Gastroesophageal sphincter (tissue), 4 donors: ENCODE measurements at regions not wholly inside any gene's neighbourhood (a gene's known extent, or its start where the extent isn't known, plus 50 kb on each side); places are given as distances from the start of the nearest gene placed in this dataset.

Experiments
- ATAC-seq: fragments of 150-250 bp; one replicate; pipeline ENCODE4 v1.9.1; 2016; ENCODE audit warnings: mild to moderate bottlenecking, moderate library complexity
- H3K27ac ChIP-seq, 4 donors: fragments of 200-600 bp; sonication (generic) in 3 of 4; 1 replicate in 3 of 4; 2 replicates in 1 of 4; pipeline ENCODE4 v1.5.1; 2016 to 2019
- H3K27me3 ChIP-seq: fragments of 200-600 bp; sonication (generic); one replicate; pipeline ENCODE4 v1.5.1; 2019
- H3K36me3 ChIP-seq, 2 donors: fragments of 200-600 bp; sonication (generic); one replicate each; pipeline ENCODE4 v1.5.1; 2019; ENCODE audit warnings: control low read depth in 1 of 2
- H3K4me1 ChIP-seq, 3 donors: fragments of 200-600 bp; sonication (generic); 1 replicate in 2 of 3; 2 replicates in 1 of 3; pipeline ENCODE4 v1.5.1; 2016 to 2019; ENCODE audit warnings: control low read depth in 2 of 3
- H3K4me3 ChIP-seq, 2 donors: fragments of 200-600 bp; sonication (generic); one replicate each; pipeline ENCODE4 v1.5.1; 2019; ENCODE audit warnings: mild to moderate bottlenecking in 1 of 2, moderate library complexity in 1 of 2
- H3K9me3 ChIP-seq, 3 donors: fragments of 200-600 bp; sonication (generic); one replicate each; pipeline ENCODE4 v1.5.1; 2017 to 2019; ENCODE audit warnings: control low read depth in 2 of 3
- CTCF ChIP-seq, 4 experiments: fragments of 200-600 bp in 2 of 4; fragments of 450-650 bp in 2 of 4; sonication (generic) in 1 of 4; IDR thresholded peaks; one replicate each; pipeline ENCODE4 v1.5.1; 2017 to 2019; ENCODE audit warnings: antibody characterized with exemption in 4 of 4, mild to moderate bottlenecking in 2 of 4, moderate library complexity in 2 of 4
- EP300 ChIP-seq: sonication (generic); formaldehyde crosslinking; IDR thresholded peaks from one replicate; pipeline ENCODE4 v1.6.1; 2017; ENCODE audit warnings: antibody characterized with exemption, mild to moderate bottlenecking
- POLR2A ChIP-seq, 2 donors: fragments of 450-650 bp; IDR thresholded peaks; one replicate each; pipeline ENCODE4 v1.6.1; 2017; ENCODE audit warnings: antibody characterized with exemption in 2 of 2, mild to moderate bottlenecking in 2 of 2, moderate library complexity in 1 of 2
- POLR2AphosphoS5 ChIP-seq: sonication (generic); formaldehyde crosslinking; IDR thresholded peaks from one replicate; pipeline ENCODE4 v1.6.1; 2017; ENCODE audit warnings: antibody characterized with exemption
- WGBS, 2 donors: methylation state at CpG; one replicate each; pipeline ENCODE4 v1.1.5; 2018; ENCODE audit warnings: low coverage in 1 of 2; 5-methylcytosine and 5-hydroxymethylcytosine counted together

- H3K27ac ChIP-seq, result no peak overlapping the region
- TF ChIP-seq POLR2AphosphoS5 (no peak), EP300 (no peak), POLR2A (IDR thresholded peaks at IDR 0.05) (no peak), CTCF (IDR thresholded peaks at IDR 0.05) (no peak)
- H3K9me3 ChIP-seq, result no peaks in the 10 kb centered on the region
- H3K4me1 ChIP-seq, result no peaks in the 10 kb centered on the region
- 60 to 83% methylated on average over 1 to 2 of the region's 2 CpGs for whole genome bisulfite sequencing, 2 donors
- no peak overlapping the region for H3K4me3 ChIP-seq
- no peaks in the 10 kb centered on the region for H3K36me3 ChIP-seq
- no peak for ATAC-seq
- H3K27me3 ChIP-seq, result no peaks in the 10 kb centered on the region
Observed at GRCh38 chr2:198453866-198454265, 649.5 kb downstream of the PLCL1 start.

- H3K27me3 ChIP-seq, result no peaks in the 10 kb centered on the region
- TF ChIP-seq EP300 (no peak), POLR2A (IDR thresholded peaks at IDR 0.05) (no peak), CTCF (IDR thresholded peaks at IDR 0.05) (no peak), POLR2AphosphoS5 (no peak)
- ATAC-seq, result no peak
Observed at GRCh38 chr2:198452327-198452726, 647.9 kb downstream of the PLCL1 start.

GRCh38 chr2:198448789-198449188, 644.4 kb downstream of the PLCL1 start:
- H3K4me1 ChIP-seq, result no peaks in the 10 kb centered on the region
- no peak for ATAC-seq
- H3K4me3 ChIP-seq, result no peak overlapping the region
- no peaks in the 10 kb centered on the region for H3K9me3 ChIP-seq
- no peak overlapping the region for H3K27ac ChIP-seq
- no peaks in the 10 kb centered on the region for H3K36me3 ChIP-seq
- 79 to 91% methylated on average over 1 of the region's 1 CpG for WGBS, 2 donors
- no peak for TF ChIP-seq POLR2A (IDR thresholded peaks at IDR 0.05)
- TF ChIP-seq CTCF (IDR thresholded peaks at IDR 0.05), result no peak
- H3K27me3 ChIP-seq, result no peaks in the 10 kb centered on the region

More at GRCh38 chr2:198452327-198452726, 647.9 kb downstream of the PLCL1 start:
- no peaks in the 10 kb centered on the region for H3K36me3 ChIP-seq
- 81 to 85% methylated on average over 1 of the region's 1 CpG for WGBS, 2 donors
- H3K4me3 ChIP-seq, result no peak overlapping the region
- no peaks in the 10 kb centered on the region for H3K4me1 ChIP-seq
- no peaks in the 10 kb centered on the region for H3K9me3 ChIP-seq
- no peak overlapping the region for H3K27ac ChIP-seq

- H3K27me3 ChIP-seq, result no peaks in the 10 kb centered on the region
- H3K9me3 ChIP-seq, result no peaks in the 10 kb centered on the region
- no peak overlapping the region for H3K27ac ChIP-seq
- WGBS, 2 donors, result 74 to 80% methylated on average over 1 to 2 of the region's 2 CpGs
- no peak for TF ChIP-seq POLR2AphosphoS5
- no peak for TF ChIP-seq POLR2A (IDR thresholded peaks at IDR 0.05)
- no peak for TF ChIP-seq CTCF (IDR thresholded peaks at IDR 0.05)
- no peak for TF ChIP-seq EP300
- H3K4me1 ChIP-seq, result no peaks in the 10 kb centered on the region
- H3K4me3 ChIP-seq, result no peak overlapping the region
- H3K36me3 ChIP-seq, result no peaks in the 10 kb centered on the region
- ATAC-seq, result no peak
Observed at GRCh38 chr2:198444800-198445287, 640.5 kb downstream of the PLCL1 start.

GRCh38 chr2:198441901-198442300, 637.5 kb downstream of the PLCL1 start:
- no peak for ATAC-seq
- H3K4me1 ChIP-seq, result no peaks in the 10 kb centered on the region
- TF ChIP-seq CTCF (IDR thresholded peaks at IDR 0.05), result no peak
- no peak for TF ChIP-seq POLR2AphosphoS5
- no peak for TF ChIP-seq POLR2A (IDR thresholded peaks at IDR 0.05)
- TF ChIP-seq EP300, result no peak
- H3K36me3 ChIP-seq, result no peaks in the 10 kb centered on the region
- H3K27ac ChIP-seq, result no peak overlapping the region
- no peak overlapping the region for H3K4me3 ChIP-seq
- H3K9me3 ChIP-seq, result no peaks in the 10 kb centered on the region
- no peaks in the 10 kb centered on the region for H3K27me3 ChIP-seq
